ENCODE measurements at regions not wholly inside any gene's neighbourhood (a gene's known extent, or its start where the extent isn't known, plus 50 kb on each side); places are given as distances from the start of the nearest gene placed in this dataset.
"Not testable (repeated sequence)": the region's sequence is repeated elsewhere in the genome, so short reads cannot be mapped to it uniquely, and the experiment has no call there.

- H3K4me3 Mint-ChIP-seq (ENCODE audit: unreplicated experiment): no peak overlapping the region
- no peaks in the 10 kb centered on the region for H3K9me3 Mint-ChIP-seq (ENCODE audit: low read depth)
- DNase-seq (ENCODE audit: low spot score): no peak
- TF ChIP-seq, protein P1, sequence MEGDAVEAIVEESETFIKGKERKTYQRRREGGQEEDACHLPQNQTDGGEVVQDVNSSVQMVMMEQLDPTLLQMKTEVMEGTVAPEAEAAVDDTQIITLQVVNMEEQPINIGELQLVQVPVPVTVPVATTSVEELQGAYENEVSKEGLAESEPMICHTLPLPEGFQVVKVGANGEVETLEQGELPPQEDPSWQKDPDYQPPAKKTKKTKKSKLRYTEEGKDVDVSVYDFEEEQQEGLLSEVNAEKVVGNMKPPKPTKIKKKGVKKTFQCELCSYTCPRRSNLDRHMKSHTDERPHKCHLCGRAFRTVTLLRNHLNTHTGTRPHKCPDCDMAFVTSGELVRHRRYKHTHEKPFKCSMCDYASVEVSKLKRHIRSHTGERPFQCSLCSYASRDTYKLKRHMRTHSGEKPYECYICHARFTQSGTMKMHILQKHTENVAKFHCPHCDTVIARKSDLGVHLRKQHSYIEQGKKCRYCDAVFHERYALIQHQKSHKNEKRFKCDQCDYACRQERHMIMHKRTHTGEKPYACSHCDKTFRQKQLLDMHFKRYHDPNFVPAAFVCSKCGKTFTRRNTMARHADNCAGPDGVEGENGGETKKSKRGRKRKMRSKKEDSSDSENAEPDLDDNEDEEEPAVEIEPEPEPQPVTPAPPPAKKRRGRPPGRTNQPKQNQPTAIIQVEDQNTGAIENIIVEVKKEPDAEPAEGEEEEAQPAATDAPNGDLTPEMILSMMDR (IDR thresholded peaks at IDR 0.05): no peak
- H3K27ac Mint-ChIP-seq (ENCODE audit: unreplicated experiment): no peak overlapping the region
- no peaks in the 10 kb centered on the region for H3K4me1 Mint-ChIP-seq (ENCODE audit: low read depth)
- no peaks in the 10 kb centered on the region for H3K27me3 Mint-ChIP-seq (ENCODE audit: low read depth)
- peaks cover 6% of the 10 kb centered on the region for H3K36me3 Mint-ChIP-seq (ENCODE audit: low read depth)
Measured at GRCh38 chr16:27657811-27658210, 107.9 kb downstream of the KATNIP start.

DNA sequence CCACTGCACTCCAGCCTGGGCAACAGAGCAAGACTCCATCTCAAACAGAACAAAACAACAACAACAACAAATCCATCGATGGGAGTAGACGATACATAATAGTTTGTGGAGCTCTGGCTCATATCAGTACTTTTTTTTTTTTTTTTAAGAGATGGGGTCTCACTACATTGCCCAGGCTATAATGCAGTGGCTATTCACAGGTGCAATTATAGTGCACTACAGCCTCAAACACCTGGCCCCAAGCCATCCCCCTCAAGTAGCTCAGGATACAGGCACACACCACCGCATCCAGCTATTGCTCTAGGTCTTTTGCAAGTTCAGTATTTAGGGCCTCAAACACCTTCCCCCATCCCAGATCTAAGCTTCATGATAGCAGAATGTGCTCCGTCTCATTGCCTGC lies 110.6 kb downstream of the KATNIP start:
- no peak overlapping the region for H3K4me3 Mint-ChIP-seq (ENCODE audit: unreplicated experiment)
- TF ChIP-seq, protein P1 (IDR thresholded peaks at IDR 0.05): no peak
- no peak overlapping the region for H3K27ac Mint-ChIP-seq (ENCODE audit: unreplicated experiment)

GRCh38 chr16:27663235-27663634 lies 113.3 kb downstream of the KATNIP start:
- DNase-seq (ENCODE audit: low spot score); H3K36me3 Mint-ChIP-seq (ENCODE audit: low read depth); H3K4me1 Mint-ChIP-seq (ENCODE audit: low read depth); H3K4me3 Mint-ChIP-seq (ENCODE audit: unreplicated experiment); H3K27ac Mint-ChIP-seq (ENCODE audit: unreplicated experiment); H3K27me3 Mint-ChIP-seq (ENCODE audit: low read depth); H3K9me3 Mint-ChIP-seq (ENCODE audit: low read depth): not testable (repeated sequence)

More for the DNA sequence above, 110.6 kb downstream of the KATNIP start:
- peaks cover 6% of the 10 kb centered on the region for H3K36me3 Mint-ChIP-seq (ENCODE audit: low read depth)
- H3K4me1 Mint-ChIP-seq (ENCODE audit: low read depth): no peaks in the 10 kb centered on the region
- no peaks in the 10 kb centered on the region for H3K27me3 Mint-ChIP-seq (ENCODE audit: low read depth)
- DNase-seq (ENCODE audit: low spot score): no peak
- no peaks in the 10 kb centered on the region for H3K9me3 Mint-ChIP-seq (ENCODE audit: low read depth)

DNA sequence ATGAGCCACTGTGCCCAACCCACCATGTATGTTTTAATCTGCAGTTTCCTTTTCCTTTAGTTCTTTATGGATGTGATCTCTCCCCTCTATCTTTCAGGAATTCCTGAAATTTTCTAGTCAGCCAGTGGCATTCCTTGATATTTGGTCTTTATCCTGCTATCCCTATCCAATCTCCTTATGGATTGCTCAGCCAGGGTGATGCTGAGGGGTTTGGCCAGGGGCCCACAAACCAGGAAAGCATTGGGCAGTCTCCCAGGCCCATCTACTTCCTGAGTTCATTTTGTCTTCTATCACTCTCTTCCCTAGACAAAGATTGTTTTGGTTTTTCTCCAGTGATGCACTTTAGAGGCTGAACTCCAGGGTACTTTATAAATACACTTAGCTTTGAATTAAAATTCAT lies 115.9 kb downstream of the KATNIP start:
- TF ChIP-seq, protein P1 (IDR thresholded peaks at IDR 0.05): no peak
- Mint-ChIP-seq H3K27me3 (ENCODE audit: low read depth) (no peaks in the 10 kb centered on the region), H3K4me3 (ENCODE audit: unreplicated experiment) (no peak overlapping the region), H3K36me3 (ENCODE audit: low read depth) (peaks cover 7% of the 10 kb centered on the region), H3K4me1 (ENCODE audit: low read depth) (peaks cover 5% of the 10 kb centered on the region), H3K27ac (ENCODE audit: unreplicated experiment) (no peak overlapping the region), H3K9me3 (ENCODE audit: low read depth) (no peaks in the 10 kb centered on the region)
- DNase-seq (ENCODE audit: low spot score): no peak

DNA sequence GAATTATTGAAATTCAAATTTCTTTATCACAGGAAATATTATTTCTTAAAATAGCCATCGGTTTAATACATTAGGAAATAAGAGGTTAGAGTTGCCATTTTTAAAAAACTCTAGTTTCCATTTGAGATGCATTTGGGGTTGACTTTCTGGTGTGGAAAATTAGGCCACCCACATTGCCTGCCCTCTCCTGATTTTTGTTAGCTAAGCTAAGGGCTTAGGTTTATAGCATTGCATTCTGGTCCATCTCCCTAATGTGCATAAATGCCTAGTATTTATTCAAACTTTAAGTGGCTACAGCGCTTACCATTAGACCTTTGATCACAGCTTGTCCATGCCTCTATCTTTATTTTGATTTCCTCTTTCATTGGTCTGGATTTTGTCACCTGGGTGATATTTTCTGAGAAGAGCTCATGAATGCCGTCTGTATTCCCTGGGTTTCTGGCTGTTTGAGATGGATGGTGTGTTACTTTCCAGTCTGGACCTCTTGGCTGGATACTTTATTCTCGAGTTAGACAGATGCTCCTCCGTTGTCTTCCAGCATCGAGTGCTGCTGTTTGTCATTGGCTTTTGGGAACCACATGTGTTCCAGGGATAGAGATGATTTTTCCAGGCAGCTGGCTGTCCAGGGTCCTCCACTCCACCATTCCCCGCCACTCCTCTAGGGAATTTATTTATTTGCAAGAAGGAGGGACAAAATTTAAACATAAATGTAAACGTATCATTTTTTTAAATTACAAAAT lies 120.3 kb downstream of the KATNIP start:
- Mint-ChIP-seq H3K9me3 (ENCODE audit: low read depth) (peaks cover 7% of the 10 kb centered on the region), H3K36me3 (ENCODE audit: low read depth) (peaks cover 16% of the 10 kb centered on the region), H3K4me3 (ENCODE audit: unreplicated experiment) (no peak overlapping the region), H3K27ac (ENCODE audit: unreplicated experiment) (no peak overlapping the region), H3K4me1 (ENCODE audit: low read depth) (peaks cover 8% of the 10 kb centered on the region), H3K27me3 (ENCODE audit: low read depth) (no peaks in the 10 kb centered on the region)
- no peak for DNase-seq (ENCODE audit: low spot score)
- TF ChIP-seq, protein P1 (IDR thresholded peaks at IDR 0.05): no peak

DNA sequence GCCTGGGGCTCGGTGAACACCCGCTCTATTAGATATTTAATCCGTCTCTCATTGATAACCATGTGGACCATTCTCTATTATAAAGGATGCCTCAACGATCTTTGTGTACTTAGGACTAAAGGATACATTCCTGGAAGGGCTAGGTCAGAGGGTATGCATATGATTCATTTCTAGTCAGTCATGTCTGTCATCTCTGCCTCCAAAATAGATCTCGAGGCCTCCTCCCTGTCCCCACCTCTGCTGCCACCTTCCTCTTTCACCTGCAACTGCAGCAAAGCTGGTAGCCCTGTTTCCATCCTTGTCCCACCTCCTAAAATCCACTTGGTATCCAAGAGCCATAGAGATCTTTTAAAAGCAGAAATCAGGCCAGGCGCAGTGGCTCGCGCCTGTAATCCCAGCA lies 121.5 kb downstream of the KATNIP start:
- H3K27me3 Mint-ChIP-seq (ENCODE audit: low read depth): no peaks in the 10 kb centered on the region
- H3K4me3 Mint-ChIP-seq (ENCODE audit: unreplicated experiment): no peak overlapping the region
- no peak for DNase-seq (ENCODE audit: low spot score)
- TF ChIP-seq, protein P1 (IDR thresholded peaks at IDR 0.05): no peak
- peaks cover 14% of the 10 kb centered on the region for H3K36me3 Mint-ChIP-seq (ENCODE audit: low read depth)
- H3K9me3 Mint-ChIP-seq (ENCODE audit: low read depth): peaks cover 7% of the 10 kb centered on the region
- peaks cover 9% of the 10 kb centered on the region for H3K4me1 Mint-ChIP-seq (ENCODE audit: low read depth)
- no peak overlapping the region for H3K27ac Mint-ChIP-seq (ENCODE audit: unreplicated experiment)
